H1 (cell line): ENCODE measurements at regions not wholly inside any gene's neighbourhood (a gene's known extent, or its start where the extent isn't known, plus 50 kb on each side); places are given as distances from the start of the nearest gene placed in this dataset.

Experiments used
- CTCF ChIA-PET: fragments of 300-600 bp; sonication (Branson Sonifier 250); formaldehyde crosslinking; loops from one replicate; lab custom pipeline; 2021; ENCODE audit not compliant: partially characterized antibody; lab: Charles Lee
- POLR2A ChIA-PET: fragments of 300-600 bp; sonication (Branson Sonifier 250); formaldehyde crosslinking; loops from one replicate; lab custom pipeline; 2021; ENCODE audit warnings: inconsistent platforms; ENCODE audit not compliant: partially characterized antibody; lab: Charles Lee
- DNase-seq, 2 experiments: peaks; one replicate each; pipeline versions ENCODE4 v3.0.0 to v3.0.0-alpha.2; 2010 to 2022; ENCODE audit warnings: low spot score in 2 of 2, low read depth in 1 of 2, mixed read lengths in 1 of 2
- FAIRE-seq: peaks from 2 replicates; lab custom pipeline; 2011; peaks lifted over from hg19 to GRCh38; lab: Jason Lieb, UNC
- H2AFZ ChIP-seq: 2 replicates; pipeline ENCODE4 v1.8.1; 2012; ENCODE audit warnings: low read length, inconsistent platforms
- H2AK5ac ChIP-seq: 2 replicates; pipeline ENCODE4 v1.6.1; 2013; ENCODE audit warnings: low read depth, low read length
- H2BK120ac ChIP-seq: replicated peaks from 2 replicates; pipeline ENCODE3; 2013; ENCODE audit warnings: low read depth, low read length, inconsistent platforms
- H2BK12ac ChIP-seq: 2 replicates; pipeline ENCODE4 v1.6.1; 2013; ENCODE audit warnings: low read depth, low read length
- H2BK15ac ChIP-seq: 2 replicates; pipeline ENCODE4 v1.6.1; 2013; ENCODE audit warnings: low read length
- H2BK20ac ChIP-seq: 2 replicates; pipeline ENCODE4 v1.6.1; 2013; ENCODE audit warnings: low read length
- H2BK5ac ChIP-seq: 2 replicates; pipeline ENCODE4 v1.6.1; 2013; ENCODE audit warnings: low read depth, low read length
- H3K14ac ChIP-seq: 2 replicates; pipeline ENCODE4 v1.6.1; 2013; ENCODE audit warnings: inconsistent platforms; ENCODE audit not compliant: insufficient read length
- H3K18ac ChIP-seq: 2 replicates; pipeline ENCODE4 v1.6.1; 2013; ENCODE audit warnings: low read length; ENCODE audit errors: extremely low read depth
- H3K23ac ChIP-seq: 2 replicates; pipeline ENCODE4 v1.6.1; 2013; ENCODE audit warnings: inconsistent platforms; ENCODE audit not compliant: insufficient read length
- H3K23me2 ChIP-seq: 2 replicates; pipeline ENCODE4 v1.6.1; 2013; ENCODE audit warnings: low read depth, low read length
- H3K27ac ChIP-seq: 2 replicates; pipeline ENCODE4 v1.6.1; 2011; ENCODE audit warnings: low read depth, low read length, inconsistent platforms
- H3K27me3 ChIP-seq, 4 experiments: replicated peaks in 1 of 4; 1 replicate in 1 of 4; 2 replicates in 3 of 4; pipeline versions ENCODE4 v1.6.1 to v1.8.1; 2011 to 2013; ENCODE audit warnings: low read length in 3 of 4, mild to moderate bottlenecking in 3 of 4, inconsistent platforms in 2 of 4, mixed read lengths in 2 of 4, moderate library complexity in 1 of 4; ENCODE audit not compliant: control insufficient read depth in 3 of 4, insufficient read depth in 3 of 4; ENCODE audit errors: extremely low read depth in 1 of 4
- H3K36me3 ChIP-seq, 4 experiments: 2 replicates each; pipeline versions ENCODE4 v1.6.1 to v1.8.1; 2011 to 2013; ENCODE audit warnings: mild to moderate bottlenecking in 4 of 4, low read length in 3 of 4, moderate library complexity in 2 of 4, control low read depth in 1 of 4, inconsistent platforms in 1 of 4; ENCODE audit not compliant: insufficient read depth in 4 of 4, control insufficient read depth in 2 of 4
- H3K4ac ChIP-seq: replicated peaks from 2 replicates; pipeline ENCODE3; 2013; ENCODE audit warnings: low read length, low read depth, mixed read lengths, inconsistent platforms; ENCODE audit not compliant: insufficient read length
- H3K4me1 ChIP-seq, 4 experiments: replicated peaks in 1 of 4; 1 replicate in 1 of 4; 2 replicates in 3 of 4; pipeline versions ENCODE4 v1.6.1 to v1.8.1; 2011 to 2013; ENCODE audit warnings: low read length in 3 of 4, inconsistent platforms in 2 of 4, mixed read lengths in 1 of 4; ENCODE audit not compliant: insufficient read depth in 4 of 4, control insufficient read depth in 3 of 4
- H3K4me2 ChIP-seq, 2 experiments: 2 replicates each; pipeline versions ENCODE4 v1.6.1 to v1.8.1; 2011 to 2013; ENCODE audit warnings: low read depth in 2 of 2, low read length in 2 of 2, control low read depth in 1 of 2, inconsistent platforms in 1 of 2, mild to moderate bottlenecking in 1 of 2; ENCODE audit not compliant: insufficient read depth in 1 of 2
- H3K4me3 ChIP-seq, 4 experiments: fragments of 200-600, 300-600 bp in 1 of 4; sonication (generic), shearing (Covaris generic), sonication (Bioruptor Twin) in 1 of 4; 2 replicates each; pipeline versions ENCODE4 v1.5.1 to v1.8.1; 2011 to 2016; ENCODE audit warnings: low read length in 4 of 4, low read depth in 3 of 4, control low read depth in 2 of 4, inconsistent platforms in 2 of 4, mild to moderate bottlenecking in 2 of 4, mixed read lengths in 1 of 4, moderate library complexity in 1 of 4; ENCODE audit not compliant: insufficient read depth in 2 of 4; ENCODE audit errors: extremely low read depth in 1 of 4
- H3K56ac ChIP-seq: replicated peaks from 2 replicates; pipeline ENCODE3; 2013; ENCODE audit warnings: low read depth, mild to moderate bottlenecking, mixed read lengths, low read length, inconsistent platforms; ENCODE audit not compliant: insufficient read length
- H3K79me1 ChIP-seq: 2 replicates; pipeline ENCODE4 v1.6.1; 2013; ENCODE audit warnings: low read depth, low read length, control low read depth
- H3K79me2 ChIP-seq, 2 experiments: 2 replicates each; pipeline versions ENCODE4 v1.6.1 to v1.8.1; 2012 to 2013; ENCODE audit warnings: low read length in 2 of 2, mild to moderate bottlenecking in 2 of 2, inconsistent platforms in 1 of 2; ENCODE audit not compliant: insufficient read depth in 2 of 2, control insufficient read depth in 1 of 2
- H3K9ac ChIP-seq, 4 experiments: replicated peaks in 1 of 4; 1 replicate in 1 of 4; 2 replicates in 3 of 4; pipeline versions ENCODE4 v1.6.1 to v1.8.1; 2011 to 2013; ENCODE audit warnings: low read depth in 3 of 4, low read length in 3 of 4, control low read depth in 2 of 4, mild to moderate bottlenecking in 2 of 4, moderate library complexity in 2 of 4, inconsistent platforms in 1 of 4; ENCODE audit errors: extremely low read depth in 1 of 4
- H3K9me3 ChIP-seq, 2 experiments: 2 replicates each; pipeline versions ENCODE4 v1.6.1 to v1.8.1; 2012 to 2013; ENCODE audit warnings: mild to moderate bottlenecking in 2 of 2, moderate library complexity in 2 of 2, control low read depth in 1 of 2, inconsistent platforms in 1 of 2, low read depth in 1 of 2, low read length in 1 of 2, mixed read lengths in 1 of 2; ENCODE audit not compliant: insufficient read depth in 2 of 2
- H4K20me1 ChIP-seq, 2 experiments: replicated peaks in 1 of 2; 2 replicates each; pipeline versions ENCODE3 to v1.8.1; 2011 to 2013; ENCODE audit warnings: inconsistent platforms in 2 of 2, low read length in 2 of 2, mild to moderate bottlenecking in 1 of 2; ENCODE audit not compliant: insufficient read depth in 2 of 2, control insufficient read depth in 1 of 2
- H4K5ac ChIP-seq: 2 replicates; pipeline ENCODE4 v1.6.1; 2013; ENCODE audit warnings: low read length, low read depth, mixed read lengths, inconsistent platforms; ENCODE audit not compliant: insufficient read length
- H4K8ac ChIP-seq: 2 replicates; pipeline ENCODE4 v1.8.0; 2013; ENCODE audit warnings: mild to moderate bottlenecking, moderate library complexity, low read length, inconsistent platforms; ENCODE audit not compliant: insufficient read depth; ENCODE audit errors: extremely low read depth
- H4K91ac ChIP-seq: replicated peaks from 2 replicates; pipeline ENCODE3; 2013; ENCODE audit warnings: low read length, mixed read lengths, inconsistent platforms; ENCODE audit not compliant: insufficient read length
- ATF3 ChIP-seq: IDR thresholded peaks from 2 replicates; pipeline ENCODE4 v1.6.1; 2011; ENCODE audit warnings: low read depth, mild to moderate bottlenecking, low read length; ENCODE audit not compliant: insufficient read depth
- CEBPB ChIP-seq: IDR thresholded peaks from 2 replicates; pipeline ENCODE4 v1.6.1; 2012; ENCODE audit warnings: low read depth, low read length
- CTCF ChIP-seq, 3 experiments: IDR thresholded peaks; 1 replicate in 2 of 3; 2 replicates in 1 of 3; pipeline versions ENCODE4 v1.5.1 to v1.6.1; 2011; ENCODE audit warnings: low read length in 3 of 3, mild to moderate bottlenecking in 3 of 3, inconsistent platforms in 2 of 3, low read depth in 1 of 3, moderate library complexity in 1 of 3; ENCODE audit not compliant: insufficient read depth in 1 of 3; ENCODE audit errors: control extremely low read depth in 1 of 3
- EZH2 ChIP-seq: fragments of 200-600 bp; sonication (generic); IDR thresholded peaks from 2 replicates; pipeline ENCODE4 v1.7.1; 2012; ENCODE audit warnings: low read depth, mild to moderate bottlenecking, moderate library complexity, low read length, inconsistent platforms; ENCODE audit not compliant: severe bottlenecking
- HDAC6 ChIP-seq: IDR thresholded peaks from one replicate; pipeline ENCODE4 v1.7.1; 2012; ENCODE audit warnings: low read depth, mild to moderate bottlenecking, inconsistent platforms, low read length, moderate library complexity
- NANOG ChIP-seq: IDR thresholded peaks from 2 replicates; pipeline ENCODE4 v1.6.1; 2011; ENCODE audit warnings: low read length, low read depth, mild to moderate bottlenecking, inconsistent platforms; ENCODE audit not compliant: insufficient read depth, poor library complexity, severe bottlenecking
- NRF1 ChIP-seq: IDR thresholded peaks from 2 replicates; pipeline ENCODE4 v1.6.1; 2011; ENCODE audit warnings: mild to moderate bottlenecking, low read depth, low read length, improper control_type of control experiment
- PHF8 ChIP-seq: fragments of 200-600 bp; sonication (generic); conservative IDR thresholded peaks from 2 replicates; pipeline ENCODE4 v1.7.1; 2012; ENCODE audit warnings: low read depth, mild to moderate bottlenecking, inconsistent platforms, low read length, moderate library complexity
- SIX5 ChIP-seq: IDR thresholded peaks from 2 replicates; pipeline ENCODE4 v1.6.1; 2011; ENCODE audit warnings: mild to moderate bottlenecking, low read depth, low read length
- SP4 ChIP-seq: IDR thresholded peaks from 2 replicates; pipeline ENCODE4 v1.6.1; 2012; ENCODE audit warnings: low read length, inconsistent platforms
- SUZ12 ChIP-seq: fragments of 200-600 bp; sonication (generic); IDR thresholded peaks from 2 replicates; pipeline ENCODE4 v1.6.1; 2012; ENCODE audit warnings: mild to moderate bottlenecking, inconsistent platforms, low read length, moderate library complexity, mixed read lengths
- TCF12 ChIP-seq: IDR thresholded peaks from 2 replicates; pipeline ENCODE4 v1.6.1; 2011; ENCODE audit warnings: low read depth, mild to moderate bottlenecking, low read length
- WGBS, 2 experiments: shearing (Covaris generic) in 1 of 2; methylation state at CpG; one replicate each; pipeline versions ENCODE4 v1.1.6 to v1.1.7; 2013 to 2015; ENCODE audit warnings: low lambda C conversion rate in 2 of 2, mixed read lengths in 2 of 2, inconsistent platforms in 1 of 2, low coverage in 1 of 2, missing lambda C conversion rate in 1 of 2; ENCODE audit not compliant: insufficient replicate concordance in 2 of 2, insufficient coverage in 1 of 2, insufficient read length in 1 of 2; ENCODE audit errors: extremely low coverage in 1 of 2, missing lambda C conversion rate in 1 of 2; 5-methylcytosine and 5-hydroxymethylcytosine counted together

- Histone ChIP-seq H3K79me1 (no peaks in the 10 kb centered on the region), H3K36me3 (no peaks in the 10 kb centered on the region; a peak in 1 of 8 replicates), H3K23me2 (no peaks in the 10 kb centered on the region), H3K4me3 (no peak overlapping the region), H3K9me3 (peaks cover 0 to 36% of the 10 kb centered on the region in 2 experiments; a peak in 2 of 4 replicates), H3K56ac (no peak overlapping the region), H3K27me3 (no peaks in the 10 kb centered on the region), H4K5ac (no peak overlapping the region), H3K9ac (no peak overlapping the region), H4K8ac (no peak overlapping the region), H3K14ac (no peak overlapping the region), H4K20me1 (no peaks in the 10 kb centered on the region), H3K18ac (no peak overlapping the region), H3K23ac (no peak overlapping the region), H2AFZ (no peak overlapping the region), H2BK15ac (no peak overlapping the region), H3K4me2 (no peak overlapping the region), H3K4ac (no peak overlapping the region), H2BK5ac (no peak overlapping the region), H4K91ac (no peak overlapping the region), H3K27ac (no peak overlapping the region), H2AK5ac (no peak overlapping the region), H3K4me1 (no peaks in the 10 kb centered on the region), H3K79me2 (no peaks in the 10 kb centered on the region), H2BK12ac (no peak overlapping the region), H2BK120ac (no peak overlapping the region), H2BK20ac (no peak overlapping the region)
- ChIA-PET CTCF (no interaction called here), POLR2A (no interaction called here)
- WGBS, 2 experiments = 85% methylated on average over 18 of the region's 21 CpGs; no CpG with 5 or more reads in 1 of the 2 experiments
- no peak for FAIRE-seq
- DNase-seq = no peak
- TF ChIP-seq SP4 (no peak), ATF3 (no peak), CTCF (IDR thresholded peaks at IDR 0.05; ENCODE audit: control extremely low read depth in 1 of 3, insufficient read depth in 1 of 3, low read depth in 1 of 3, low read length in 3 of 3) (no peak), PHF8 (no peak), NRF1 (no peak), HDAC6 (no peak), EZH2 (no peak), SIX5 (no peak), CEBPB (no peak), TCF12 (no peak), NANOG (no peak), SUZ12 (no peak)
Measured at GRCh38 chr21:13937236-13937635, 273.5 kb downstream of the LIPI start.
